GM18870 (cell line): ENCODE measurements at regions not wholly inside any gene's neighbourhood (a gene's known extent, or its start where the extent isn't known, plus 50 kb on each side); places are given as distances from the start of the nearest gene placed in this dataset.
"Not testable (repeated sequence)": the region's sequence is repeated elsewhere in the genome, so short reads cannot be mapped to it uniquely, and the experiment has no call there.

Experiments used
- ATAC-seq: cut with Tn5 transposase; IDR thresholded peaks from one replicate; pipeline ENCODE4 v1.9.1; 2021; ENCODE audit warnings: moderate library complexity; ENCODE audit not compliant: unreplicated experiment

DNA sequence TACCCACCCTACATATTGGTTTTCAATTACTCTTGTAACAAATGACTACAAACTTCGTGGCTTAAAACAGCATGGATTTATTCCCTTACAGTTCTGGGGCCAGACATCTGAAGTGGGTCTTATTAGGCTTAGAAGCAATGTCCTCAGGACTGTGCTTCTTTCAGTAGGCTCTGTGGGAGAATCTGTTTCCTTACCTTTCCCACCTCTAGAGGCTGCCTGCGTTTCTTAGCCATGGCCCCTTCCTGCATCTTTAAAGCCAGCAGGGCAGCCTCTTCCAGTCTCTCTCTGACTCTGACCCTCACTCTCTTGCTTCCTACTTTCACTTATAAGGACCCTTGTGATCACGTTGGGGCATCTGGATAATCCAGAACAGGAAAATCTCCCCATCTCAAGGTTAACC is 252.5 kb upstream of the PGRMC2 start:
- ATAC-seq, result no peak

DNA sequence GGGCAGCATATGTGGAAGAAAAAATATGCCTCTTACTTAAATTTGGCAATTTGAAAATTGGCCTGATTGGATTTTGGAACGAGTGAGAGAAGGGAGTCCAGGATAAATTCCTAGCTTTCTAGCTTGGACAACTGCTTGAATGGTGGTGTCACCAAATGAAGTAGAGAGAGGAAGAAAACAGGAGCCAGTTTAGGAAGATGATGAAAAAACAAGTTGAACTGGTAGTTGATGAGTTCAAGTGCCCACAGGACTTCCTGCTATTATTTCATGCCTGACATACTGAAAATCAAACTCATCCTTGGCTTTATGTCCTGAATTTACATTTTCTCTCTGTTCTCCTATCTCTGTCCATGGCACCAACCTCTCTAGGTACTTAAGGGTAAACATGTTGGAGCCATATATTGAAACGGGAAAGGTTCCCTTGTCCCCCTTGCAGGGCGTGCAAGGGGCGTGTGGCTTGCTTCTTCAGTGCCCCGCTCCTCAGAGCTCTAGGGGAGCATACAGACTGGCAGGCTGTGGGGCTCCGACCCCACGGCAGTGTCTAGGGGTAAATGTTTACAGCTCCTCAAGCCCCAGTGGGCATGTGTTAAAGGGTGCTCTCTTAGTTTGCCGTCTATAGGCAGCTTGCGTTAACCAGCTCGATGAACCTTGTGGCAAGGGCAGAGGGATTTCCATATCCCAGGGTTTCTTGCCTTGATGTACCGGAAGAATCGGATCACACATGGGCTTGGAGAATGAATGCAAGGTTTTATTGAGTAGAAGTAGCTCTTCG is 250.7 kb upstream of the PGRMC2 start:
- ATAC-seq, result no peak

DNA sequence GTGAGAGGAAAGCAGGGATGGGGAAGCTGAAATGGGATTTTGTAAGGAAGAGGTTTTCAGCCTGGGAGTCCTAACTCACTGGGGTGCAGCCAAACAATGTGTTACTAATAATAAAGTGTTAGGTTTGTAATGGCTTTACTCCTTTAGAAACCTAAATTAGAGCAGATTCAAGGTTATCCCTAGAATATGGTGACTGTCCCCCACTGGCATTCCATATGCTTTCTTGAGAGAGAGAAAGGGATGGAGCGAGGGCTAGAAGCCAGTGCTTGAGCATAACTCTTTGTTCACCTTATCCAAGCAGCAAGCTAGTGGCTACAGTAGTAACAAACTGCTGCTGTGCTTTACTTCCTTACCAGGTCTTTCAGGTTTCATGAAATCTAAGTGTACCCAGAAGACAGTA is 249.1 kb upstream of the PGRMC2 start:
- ATAC-seq, result no peak

- ATAC-seq, result not testable (repeated sequence)
Observed at GRCh38 chr4:128535510-128535909, 247.9 kb upstream of the PGRMC2 start.

DNA sequence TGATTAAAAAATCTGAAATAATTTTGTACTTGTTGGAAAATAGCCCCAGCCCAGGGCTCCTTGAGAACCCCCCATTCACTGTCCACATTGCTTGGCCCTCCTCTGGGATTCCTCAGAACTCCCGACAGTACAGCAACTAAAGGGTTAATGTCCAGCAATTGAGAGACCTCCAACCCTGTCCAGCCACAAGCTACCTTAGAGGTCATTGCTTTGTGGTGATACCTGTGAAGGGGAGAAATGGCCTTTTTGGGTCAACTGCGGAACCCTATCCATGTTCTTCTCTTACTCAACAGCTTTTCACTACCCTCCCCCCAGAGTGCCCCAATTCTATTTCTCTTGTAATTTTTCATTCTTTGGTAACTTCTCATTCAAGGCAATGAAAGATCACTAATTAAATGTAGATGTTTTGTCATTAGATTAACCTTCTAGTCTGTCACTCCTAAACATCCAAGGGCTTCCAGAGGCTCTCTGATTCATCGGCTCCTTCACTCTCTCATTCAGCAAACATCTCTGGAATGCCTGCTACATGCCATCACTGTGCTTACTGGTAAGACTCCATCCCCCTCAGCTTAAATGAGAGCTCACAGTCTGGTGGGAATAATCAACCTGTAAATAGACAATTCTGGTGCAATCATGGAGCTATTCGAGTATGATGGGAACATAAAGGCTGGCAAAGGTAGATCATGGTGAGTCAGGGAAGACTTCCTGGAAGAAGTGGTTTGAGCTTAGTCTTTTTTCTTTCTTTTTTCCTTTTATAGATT is 241.4 kb upstream of the PGRMC2 start:
- ATAC-seq, result no peak

DNA sequence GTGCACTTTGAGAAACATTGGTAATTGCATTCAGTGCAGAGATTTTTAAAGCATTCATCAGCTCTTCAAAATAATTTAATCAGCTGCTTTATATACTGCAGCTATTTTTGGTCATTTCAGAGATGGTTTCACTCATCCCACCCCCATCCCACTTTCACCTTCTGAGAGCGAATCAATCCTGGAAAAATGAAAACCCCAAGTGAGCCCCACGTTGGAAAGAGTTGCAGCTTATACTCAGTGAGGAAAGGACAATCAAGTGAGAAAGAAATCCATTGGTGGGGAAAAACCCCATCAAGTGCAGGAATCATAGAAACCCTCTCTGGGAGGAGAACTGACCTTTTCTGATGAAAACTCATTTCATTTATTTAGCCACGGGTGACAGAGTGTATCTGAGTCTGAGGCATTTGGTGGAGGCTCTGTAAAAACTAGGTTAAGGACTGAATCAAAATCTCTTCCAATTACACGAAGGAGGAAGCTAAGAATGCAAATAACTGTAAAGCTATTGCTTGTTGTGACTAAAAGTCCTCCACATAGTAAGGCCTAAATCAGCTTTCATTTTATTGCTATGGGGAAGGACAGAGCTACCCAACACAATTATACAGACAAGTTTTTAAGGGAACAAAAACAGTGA is 240.4 kb upstream of the PGRMC2 start:
- no peak for ATAC-seq

- no peak for ATAC-seq
Observed at GRCh38 chr4:128527351-128527750, 239.7 kb upstream of the PGRMC2 start.

GRCh38 chr4:128525992-128526630 is 238.5 kb upstream of the PGRMC2 start:
- ATAC-seq, result no peak

- ATAC-seq, result peak; percentile 55
Observed at GRCh38 chr4:128525387-128525786, 237.8 kb upstream of the PGRMC2 start.

DNA sequence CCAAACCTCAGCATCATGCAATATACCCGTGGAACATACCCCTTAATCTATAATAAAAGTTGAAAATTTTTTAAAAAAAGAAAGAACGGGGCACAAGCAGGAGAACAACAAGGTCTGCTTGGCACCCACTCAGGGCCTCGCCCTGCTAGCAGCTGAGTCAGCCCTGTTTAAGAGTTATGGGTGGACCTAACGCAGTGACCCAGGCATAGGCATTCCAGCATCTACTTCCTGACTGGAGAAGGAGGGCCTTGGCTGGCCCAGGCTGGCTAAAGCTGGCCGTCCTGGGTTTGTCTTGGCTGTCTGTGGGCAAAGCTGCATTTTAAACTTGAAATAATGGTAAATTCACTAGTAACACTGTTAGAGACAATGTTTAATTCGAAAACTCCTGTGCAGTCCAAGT is 236.7 kb upstream of the PGRMC2 start:
- ATAC-seq, result no peak

GRCh38 chr4:128521648-128522111 is 234.1 kb upstream of the PGRMC2 start:
- no peak for ATAC-seq

- ATAC-seq, result no peak
Observed at GRCh38 chr4:128521156-128521555, 233.5 kb upstream of the PGRMC2 start.

DNA sequence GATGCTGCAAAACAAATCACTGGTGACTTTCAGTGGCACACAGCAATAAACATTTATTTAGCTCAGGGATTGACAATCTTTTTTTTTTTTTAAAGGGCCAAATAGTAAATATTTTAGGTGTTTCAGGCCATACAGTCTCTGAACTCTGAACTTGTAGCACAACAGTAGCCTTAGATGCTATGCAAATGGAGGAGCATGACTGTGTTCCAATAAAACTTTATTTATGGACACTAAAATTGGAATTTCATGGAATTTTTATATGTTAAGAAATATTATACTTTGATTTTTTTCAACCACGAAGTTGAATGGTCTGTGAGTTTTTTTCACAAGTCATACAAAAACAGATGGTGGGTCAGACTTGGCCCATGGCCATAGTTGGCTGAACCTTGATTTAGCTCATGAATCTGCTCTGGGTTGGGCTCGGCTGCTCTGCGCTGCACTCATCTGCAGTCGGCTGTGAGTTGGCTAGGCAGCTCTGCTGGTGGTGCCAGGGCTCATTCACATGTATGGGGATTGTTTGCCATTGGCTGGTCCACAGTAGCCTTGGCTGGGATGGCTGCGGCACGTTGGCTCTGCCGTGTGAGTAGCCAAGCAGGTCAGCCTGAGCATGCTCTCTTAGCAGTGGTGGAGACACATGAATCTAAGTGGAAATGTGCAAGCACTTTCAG is 231.7 kb upstream of the PGRMC2 start:
- ATAC-seq, result no peak

GRCh38 chr4:128517739-128518510 is 230.3 kb upstream of the PGRMC2 start:
- peak; percentile 97 for ATAC-seq

DNA sequence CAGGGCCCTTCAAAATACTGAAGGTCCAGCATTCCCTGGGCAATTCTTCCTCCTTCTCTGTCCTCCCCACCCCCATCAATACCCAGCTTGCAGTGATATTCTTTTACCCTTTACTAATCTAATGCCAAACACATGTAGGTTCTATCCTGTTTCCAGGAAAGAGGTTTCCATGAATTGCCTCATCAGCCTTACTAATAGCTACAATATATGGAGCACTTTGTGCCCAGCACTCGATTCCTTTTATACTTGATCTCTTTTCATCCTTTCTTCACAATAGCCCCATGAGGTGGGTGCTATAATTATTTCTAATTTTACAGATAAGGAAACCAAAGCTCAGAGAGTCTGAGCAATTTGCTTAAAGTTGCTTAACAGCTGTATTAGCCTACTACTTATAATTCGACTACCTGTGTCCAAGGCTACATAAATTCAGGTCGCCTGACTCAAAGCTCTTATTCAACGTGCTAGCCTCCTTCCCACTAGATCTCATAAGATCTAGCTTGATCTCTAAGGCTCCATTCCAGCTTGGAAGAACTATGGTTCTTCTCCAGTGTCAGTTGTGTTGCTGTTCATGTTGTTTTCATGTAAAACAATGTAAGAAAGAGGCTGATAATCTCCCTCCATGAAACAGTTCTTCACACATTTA is 229.6 kb upstream of the PGRMC2 start:
- no peak for ATAC-seq

GRCh38 chr4:128516301-128516969 is 228.8 kb upstream of the PGRMC2 start:
- peak; percentile 67 for ATAC-seq

DNA sequence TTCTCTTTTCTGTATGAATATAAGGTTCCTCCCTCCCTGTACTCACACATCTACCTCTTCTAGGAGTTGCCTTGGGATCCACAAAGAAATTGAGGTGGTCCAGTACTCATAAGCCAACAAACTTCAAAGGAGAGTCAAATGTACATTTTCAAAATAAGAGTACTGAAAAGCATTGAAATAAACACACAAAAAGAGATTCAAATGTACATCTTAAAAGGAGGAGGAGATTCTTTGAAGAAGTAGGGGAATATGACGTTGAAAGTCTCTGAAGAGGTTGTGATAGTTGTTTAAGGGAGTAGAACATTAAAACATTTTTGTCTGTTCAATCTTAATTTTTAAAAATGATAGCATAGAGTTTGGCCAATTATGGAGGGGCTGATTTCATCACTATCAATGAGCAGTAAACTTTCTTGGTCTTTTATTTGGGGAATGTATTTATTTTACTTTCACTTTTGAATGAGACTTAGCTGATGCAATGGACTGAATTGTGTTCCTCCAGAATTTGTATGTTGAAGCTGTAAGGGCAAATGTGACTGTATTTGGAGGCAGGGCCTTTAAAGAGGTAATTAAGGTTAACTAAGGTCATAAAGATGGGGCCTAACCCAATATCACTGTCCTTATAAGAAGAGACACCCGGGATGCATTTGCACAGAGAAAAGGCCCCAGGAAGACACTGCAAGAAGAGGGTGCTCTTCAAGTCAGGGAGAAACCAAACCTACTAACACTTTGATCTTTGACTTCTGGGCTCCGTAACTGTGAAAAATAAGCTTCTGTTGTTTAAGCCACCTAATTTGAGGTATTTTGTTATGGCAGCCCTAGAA is 226.3 kb upstream of the PGRMC2 start:
- ATAC-seq, result no peak

GRCh38 chr4:128512767-128513322 is 225.2 kb upstream of the PGRMC2 start:
- no peak for ATAC-seq
